Iris pigment epithelial cell (primary cell): ENCODE measurements at regions not wholly inside any gene's neighbourhood (a gene's known extent, or its start where the extent isn't known, plus 50 kb on each side); places are given as distances from the start of the nearest gene placed in this dataset.
"Not testable (repeated sequence)": the region's sequence is repeated elsewhere in the genome, so short reads cannot be mapped to it uniquely, and the experiment has no call there.

Source experiments
- DNase-seq: peaks from one replicate; pipeline ENCODE4 v3.0.0-alpha.2; 2011; ENCODE audit warnings: low read depth

- no peak for DNase-seq
These were observed 609.9 kb upstream of the MAP3K7 start for GRCh38 chr6:91196729-91197128.

- DNase-seq: no peak
These were observed 606.6 kb upstream of the MAP3K7 start for GRCh38 chr6:91193446-91193845.

- not testable (repeated sequence) for DNase-seq
These were observed 603.2 kb upstream of the MAP3K7 start for GRCh38 chr6:91190041-91190440.

- DNase-seq: peak; percentile 1
These were observed 598.2 kb upstream of the MAP3K7 start for GRCh38 chr6:91185072-91185471.

- DNase-seq: no peak
These were observed 594.5 kb upstream of the MAP3K7 start for GRCh38 chr6:91181416-91181815.

GRCh38 chr6:91173651-91174050 lies 586.8 kb upstream of the MAP3K7 start:
- DNase-seq: no peak

- no peak for DNase-seq
These were observed 586.3 kb upstream of the MAP3K7 start for GRCh38 chr6:91173186-91173585.

- no peak for DNase-seq
These were observed 585.0 kb upstream of the MAP3K7 start for GRCh38 chr6:91171754-91172462.

GRCh38 chr6:91167846-91168245 lies 581.0 kb upstream of the MAP3K7 start:
- DNase-seq: no peak

GRCh38 chr6:91166271-91167046 lies 579.6 kb upstream of the MAP3K7 start:
- peak; percentile 15 for DNase-seq

GRCh38 chr6:91164105-91164504 lies 577.2 kb upstream of the MAP3K7 start:
- DNase-seq: no peak

GRCh38 chr6:91161246-91161645 lies 574.4 kb upstream of the MAP3K7 start:
- no peak for DNase-seq

GRCh38 chr6:91155129-91155785 lies 568.4 kb upstream of the MAP3K7 start:
- no peak for DNase-seq

GRCh38 chr6:91152824-91153223 lies 566.0 kb upstream of the MAP3K7 start:
- DNase-seq: no peak

- DNase-seq: peak; percentile 45
These were observed 563.3 kb upstream of the MAP3K7 start for GRCh38 chr6:91149956-91150705.

- peak; percentile 25 for DNase-seq
These were observed 562.5 kb upstream of the MAP3K7 start for GRCh38 chr6:91149246-91149955.

- DNase-seq: no peak
These were observed 557.3 kb upstream of the MAP3K7 start for GRCh38 chr6:91144126-91144525.

- no peak for DNase-seq
These were observed 555.3 kb upstream of the MAP3K7 start for GRCh38 chr6:91142154-91142553.

GRCh38 chr6:91141346-91141745 lies 554.5 kb upstream of the MAP3K7 start:
- DNase-seq: no peak

- DNase-seq: no peak
These were observed 553.6 kb upstream of the MAP3K7 start for GRCh38 chr6:91140449-91140848.

- no peak for DNase-seq
These were observed 550.4 kb upstream of the MAP3K7 start for GRCh38 chr6:91137286-91137685.
